GM18498 (cell line): ENCODE measurements at regions not wholly inside any gene's neighbourhood (a gene's known extent, or its start where the extent isn't known, plus 50 kb on each side); places are given as distances from the start of the nearest gene placed in this dataset.
"Not testable (repeated sequence)": the region's sequence is repeated elsewhere in the genome, so short reads cannot be mapped to it uniquely, and the experiment has no call there.

ENCODE experiments used
- ATAC-seq: cut with Tn5 transposase; IDR thresholded peaks from one replicate; pipeline ENCODE4 v1.9.1; 2021; ENCODE audit warnings: mild to moderate bottlenecking, moderate library complexity; ENCODE audit not compliant: unreplicated experiment

DNA sequence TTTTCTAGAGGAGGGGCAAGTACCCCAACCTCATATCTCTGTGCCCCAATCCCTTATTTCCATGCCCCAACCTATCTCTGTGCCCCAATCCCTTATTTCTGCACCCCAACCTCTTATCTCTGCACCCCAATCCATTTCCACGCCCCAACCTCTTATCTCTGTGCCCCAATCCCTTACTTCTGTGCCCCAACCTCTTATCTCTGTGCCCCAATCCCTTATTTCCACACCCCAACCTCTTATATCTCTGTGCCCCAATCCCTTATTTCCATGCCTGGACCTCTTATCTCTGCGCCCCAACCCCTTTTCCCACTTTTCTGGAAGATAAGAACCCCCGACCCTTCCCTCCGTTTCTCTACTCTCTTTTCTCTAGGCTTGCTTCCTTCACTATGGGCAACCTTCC lies 199.0 kb downstream of the JRKL start:
- ATAC-seq = not testable (repeated sequence)

DNA sequence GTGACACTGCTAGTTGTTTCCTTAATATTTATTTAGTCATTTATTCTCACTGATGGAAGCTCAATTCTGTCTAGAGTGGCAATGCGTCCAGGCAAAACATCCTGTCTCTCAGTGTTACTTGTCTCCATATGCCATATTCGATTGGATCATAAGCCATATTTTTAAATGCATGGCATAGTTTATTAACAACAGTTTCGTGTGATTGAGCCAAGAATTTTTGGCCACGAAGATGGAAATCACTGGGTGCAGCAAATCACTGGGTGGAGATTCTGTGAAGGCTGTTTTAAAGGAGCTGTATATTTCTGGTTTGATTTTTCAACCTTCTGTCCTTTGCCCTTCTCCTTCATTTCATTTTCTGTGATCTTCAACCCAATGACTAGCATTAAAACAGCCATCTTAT lies 205.2 kb downstream of the JRKL start:
- ATAC-seq = no peak

DNA sequence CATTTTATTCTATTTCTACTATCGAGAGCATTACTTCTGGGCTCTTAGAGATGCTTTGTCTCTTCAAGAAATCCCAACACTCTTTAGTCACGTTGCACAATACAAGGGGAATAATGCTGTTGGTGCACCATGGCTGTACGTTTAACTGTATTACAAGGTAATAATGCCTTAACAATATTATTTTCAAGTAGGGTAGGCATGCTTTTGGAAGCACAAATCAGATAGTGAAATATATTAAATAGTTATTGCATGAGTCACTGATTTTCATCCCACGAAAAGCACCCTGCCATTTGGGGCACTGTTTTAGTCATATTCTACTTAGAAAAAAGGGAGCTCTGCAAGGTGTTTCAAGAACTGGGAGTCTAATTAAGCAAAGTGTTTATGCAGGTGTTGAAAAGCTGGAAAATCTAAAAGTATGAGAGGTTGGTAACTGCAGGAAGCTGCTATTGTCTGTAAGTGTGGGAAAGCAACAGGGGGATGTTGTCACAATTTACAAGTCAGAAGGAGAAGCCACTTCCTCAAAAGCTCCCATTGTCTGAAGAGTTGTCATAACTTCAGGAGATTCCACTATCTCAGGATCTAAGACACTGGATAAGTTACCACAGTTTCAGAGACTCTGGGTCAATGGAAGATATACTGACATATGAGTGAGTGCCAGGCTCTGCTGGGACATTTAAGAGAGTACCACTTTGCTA lies 218.2 kb downstream of the JRKL start:
- no peak for ATAC-seq

DNA sequence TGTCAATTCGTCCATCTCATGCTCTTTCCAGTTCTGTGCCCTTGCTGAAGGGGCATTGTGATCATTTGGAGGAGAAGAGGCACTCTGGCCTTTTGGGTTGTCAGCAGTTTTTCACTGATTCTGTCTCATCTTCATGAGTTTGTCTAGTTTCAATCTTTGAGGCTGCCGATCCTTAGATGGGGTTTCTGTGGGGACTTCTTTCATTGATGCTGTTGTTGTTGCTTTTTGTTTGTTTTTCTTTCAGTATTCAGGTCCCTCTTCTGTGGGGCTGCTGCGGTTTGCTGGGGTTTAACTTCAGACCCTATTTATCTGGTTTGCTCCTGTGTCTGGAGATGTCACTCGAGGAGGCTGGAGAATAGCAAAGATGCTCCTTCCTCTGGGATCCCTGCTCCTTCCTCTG lies 224.3 kb downstream of the JRKL start:
- no peak for ATAC-seq

DNA sequence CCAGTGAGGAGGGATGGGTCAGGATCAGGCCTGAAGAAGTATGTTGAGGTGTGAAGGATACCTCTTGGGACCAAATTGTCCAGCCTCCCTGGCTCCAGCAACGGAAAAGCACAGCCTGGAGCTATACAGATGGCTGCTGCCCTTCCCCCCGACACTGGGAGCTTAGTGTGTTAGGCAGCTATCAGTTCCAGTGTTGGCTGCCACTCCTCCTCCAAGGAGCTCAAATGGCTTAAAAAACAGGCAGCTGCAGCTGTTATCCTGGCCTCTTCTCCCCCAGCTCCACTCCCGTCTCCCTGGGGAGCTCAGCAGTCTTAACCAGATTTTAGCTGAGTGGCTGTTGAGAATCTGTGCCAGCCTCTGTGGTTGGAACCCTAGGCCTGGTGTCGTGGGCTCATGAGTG lies 225.0 kb downstream of the JRKL start:
- ATAC-seq = no peak

DNA sequence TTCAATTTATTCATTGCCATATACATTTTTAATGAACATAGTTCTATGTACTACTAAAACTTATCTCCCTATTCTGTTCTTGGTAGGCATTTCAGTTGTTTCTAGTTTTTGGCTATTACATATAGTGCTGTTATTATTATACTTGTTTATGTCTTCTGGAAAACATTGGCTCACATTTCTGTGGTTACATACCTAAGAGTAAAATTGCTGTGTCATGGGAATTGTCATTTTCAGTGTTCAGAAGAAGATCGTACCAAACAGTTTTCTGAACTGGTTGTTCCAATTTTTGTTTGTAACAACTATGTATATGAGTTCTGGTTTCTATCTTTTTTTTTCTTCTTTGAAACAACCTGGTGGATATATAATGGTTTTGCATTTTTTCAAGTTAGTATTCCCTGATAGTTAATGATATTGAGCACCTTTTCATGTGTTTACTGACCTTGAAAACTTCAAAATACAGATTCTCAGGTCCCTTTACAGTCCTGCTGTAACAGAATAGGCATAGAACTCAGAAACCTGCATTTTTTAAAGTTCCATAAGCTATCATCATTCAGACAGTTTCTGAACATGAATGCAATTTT lies 230.7 kb downstream of the JRKL start:
- ATAC-seq = no peak

DNA sequence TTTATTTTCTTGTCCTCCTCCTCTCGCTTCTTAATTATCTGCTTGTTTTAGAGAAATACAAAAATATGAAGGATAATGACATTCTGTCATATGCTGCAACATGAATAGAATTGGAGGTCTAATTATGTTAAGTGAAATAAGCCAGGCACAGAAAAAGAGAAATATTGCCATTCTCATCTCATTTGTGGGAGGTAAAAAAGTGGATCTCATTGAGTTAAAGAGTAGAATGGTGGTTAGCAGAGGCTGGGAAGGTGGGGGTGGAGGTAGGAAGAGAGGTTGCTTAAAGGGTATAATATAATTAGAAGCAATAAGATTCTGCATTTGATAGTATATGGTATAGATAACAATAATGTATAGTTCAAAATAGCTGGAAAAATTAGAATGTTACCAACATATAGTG lies 231.3 kb downstream of the JRKL start:
- ATAC-seq = no peak

DNA sequence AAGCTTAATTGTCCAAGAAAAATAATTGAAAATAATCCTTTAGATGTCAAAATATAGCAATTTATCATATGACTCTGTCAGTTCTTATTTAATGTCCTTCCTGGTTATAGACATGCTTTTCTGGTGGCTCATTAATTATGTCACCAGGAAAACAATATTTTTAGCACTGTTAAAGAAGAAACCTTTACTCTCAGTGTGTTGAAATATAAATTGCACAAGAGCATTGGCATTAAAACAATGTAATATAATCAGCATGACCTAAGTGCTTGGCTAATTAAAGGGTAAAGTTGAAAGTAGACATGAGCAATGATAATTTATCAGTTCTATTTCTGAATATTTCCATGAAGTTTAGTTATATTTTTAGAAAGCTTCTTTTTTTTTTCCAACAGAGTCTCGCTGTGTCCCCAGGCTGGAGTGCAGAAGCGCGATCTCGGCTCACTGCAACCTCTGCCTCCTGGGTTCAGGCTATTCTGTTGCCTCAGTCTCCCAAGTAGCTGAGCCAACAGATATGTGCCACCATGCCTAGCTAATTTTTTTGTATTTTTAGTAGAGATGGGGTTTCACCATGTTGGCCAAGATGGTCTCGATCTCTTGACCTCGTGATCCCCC lies 232.3 kb downstream of the JRKL start:
- no peak for ATAC-seq

DNA sequence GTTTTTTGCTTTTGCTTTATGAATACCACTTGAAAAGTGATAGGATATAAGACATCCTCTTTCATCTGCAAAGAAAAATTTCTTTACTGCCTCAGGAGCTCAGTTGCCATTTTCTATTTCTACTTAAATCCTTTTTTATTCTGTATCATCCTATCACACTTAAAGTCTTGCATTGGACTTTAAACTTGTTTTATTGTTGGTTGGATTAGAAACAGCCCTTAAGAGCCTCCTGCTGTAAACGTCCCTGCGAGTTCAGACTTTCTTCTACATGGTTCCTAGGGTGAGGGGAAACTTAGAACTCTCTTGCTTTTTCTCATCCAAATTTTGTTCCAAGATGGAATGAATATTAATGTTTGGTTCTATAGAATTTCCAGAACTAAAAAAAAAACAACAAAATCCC lies 234.3 kb downstream of the JRKL start:
- ATAC-seq = no peak

DNA sequence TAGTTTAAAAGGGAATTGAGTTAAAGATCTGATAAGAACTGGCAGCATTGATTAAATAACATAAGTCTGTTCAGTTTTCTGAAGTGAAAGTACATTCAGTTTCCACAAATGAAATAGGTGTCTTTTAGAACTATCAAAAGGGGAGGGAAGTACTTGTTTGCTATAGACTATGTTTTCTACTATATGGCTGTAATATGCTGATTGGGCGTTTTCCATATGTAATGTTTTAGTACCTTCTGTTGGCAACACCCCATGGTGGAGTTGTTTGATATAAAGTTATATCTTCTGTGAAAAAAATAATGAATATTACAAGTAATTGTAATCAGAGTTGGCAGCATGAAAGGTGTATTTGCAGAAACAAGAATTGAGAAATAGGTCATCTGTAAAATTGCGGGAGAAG lies 237.6 kb downstream of the JRKL start:
- no peak for ATAC-seq

DNA sequence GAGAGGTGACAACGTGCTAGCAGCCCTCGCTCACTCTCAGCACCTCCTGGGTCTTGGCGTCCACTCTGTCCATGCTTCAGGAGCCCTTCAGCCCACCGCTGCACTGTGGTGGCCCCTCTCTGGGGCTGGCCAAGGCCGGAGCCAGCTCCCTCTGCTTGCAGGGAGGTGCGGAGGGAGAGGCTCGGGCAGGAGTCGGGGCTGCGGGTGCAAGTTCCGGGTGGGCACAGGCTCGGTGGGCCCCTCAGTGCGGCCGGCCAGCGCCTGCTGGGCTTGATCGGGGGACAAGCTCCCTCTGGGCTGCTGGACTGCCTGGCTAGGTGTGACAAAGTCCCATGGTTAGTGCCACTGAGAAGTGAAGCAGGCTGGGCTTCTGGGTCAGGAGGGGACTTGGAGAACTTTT lies 245.8 kb downstream of the JRKL start:
- ATAC-seq = no peak

DNA sequence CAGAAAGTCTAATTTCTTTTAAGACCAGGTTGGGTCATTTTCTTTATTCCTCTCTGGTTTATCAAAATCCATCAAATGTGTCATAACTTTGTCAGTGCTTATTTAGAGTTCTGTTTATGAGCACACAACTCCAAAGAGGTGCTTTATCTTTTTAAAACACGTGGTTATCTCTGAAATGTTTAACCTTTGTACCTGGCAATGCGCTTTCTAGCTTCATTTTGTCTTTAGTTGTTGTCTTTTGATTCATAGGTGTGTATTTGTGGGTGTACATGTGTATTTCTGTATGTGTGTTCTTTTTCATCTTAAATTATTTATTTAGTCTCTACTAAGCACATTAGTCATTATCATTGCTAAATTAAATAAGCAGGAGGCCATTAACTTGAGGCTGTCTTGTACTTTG lies 251.4 kb downstream of the JRKL start:
- ATAC-seq = no peak

DNA sequence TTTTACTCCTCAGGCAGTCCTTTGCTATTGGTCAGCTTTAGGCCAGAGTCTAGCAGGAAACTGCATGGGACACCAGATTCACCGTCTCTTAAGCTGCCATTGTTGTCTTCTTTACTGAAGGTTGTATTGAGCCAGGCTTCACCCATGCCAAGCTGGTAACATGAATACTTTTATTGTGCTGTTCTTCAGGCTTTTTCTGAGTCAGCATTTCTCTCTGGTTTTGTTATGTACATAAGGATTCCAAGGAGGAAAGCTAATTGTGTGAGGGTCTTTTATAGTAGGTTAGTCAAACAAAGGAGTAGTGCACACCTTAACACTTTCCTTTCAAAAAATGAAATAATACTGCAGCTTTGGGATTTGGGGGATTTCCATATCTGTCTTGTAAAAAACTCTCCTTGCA lies 252.8 kb downstream of the JRKL start:
- ATAC-seq = no peak

DNA sequence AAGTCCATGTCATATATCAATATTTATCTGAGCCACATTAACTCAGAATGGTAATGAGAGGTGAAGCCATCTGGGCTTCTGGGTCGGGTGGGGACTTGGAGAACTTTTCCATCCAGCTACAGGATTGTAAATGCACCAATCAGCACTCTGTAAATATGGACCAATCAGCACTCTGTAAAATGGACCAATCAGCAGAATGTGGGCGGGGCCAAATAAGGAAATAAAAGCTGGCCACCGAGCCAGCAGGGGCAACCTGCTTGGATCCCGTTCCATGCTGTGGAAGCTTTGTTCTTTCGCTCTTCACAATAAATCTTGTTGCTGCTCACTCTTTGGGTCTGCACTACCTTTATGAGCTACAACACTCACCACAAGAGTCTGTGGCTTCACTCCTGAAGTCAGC lies 253.4 kb downstream of the JRKL start:
- ATAC-seq = no peak

DNA sequence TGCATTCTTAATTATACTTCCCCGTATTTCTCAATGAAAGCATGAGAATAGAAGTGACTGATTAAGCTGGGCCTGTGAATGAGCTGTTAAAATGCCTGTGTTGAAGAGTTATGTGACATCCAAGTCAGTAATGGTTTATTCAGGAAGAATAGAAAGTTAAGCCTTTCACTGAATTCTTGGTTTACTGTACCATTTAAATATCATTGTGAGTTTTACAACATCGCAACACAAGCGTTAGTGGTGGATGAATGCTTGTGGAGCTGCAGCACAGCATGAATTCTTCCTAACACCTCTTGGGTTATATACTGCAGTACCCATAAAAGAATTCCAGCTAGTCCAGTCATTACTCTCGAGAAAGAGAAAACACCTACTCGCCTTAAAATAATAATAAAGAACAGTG lies 257.8 kb downstream of the JRKL start:
- ATAC-seq = no peak

DNA sequence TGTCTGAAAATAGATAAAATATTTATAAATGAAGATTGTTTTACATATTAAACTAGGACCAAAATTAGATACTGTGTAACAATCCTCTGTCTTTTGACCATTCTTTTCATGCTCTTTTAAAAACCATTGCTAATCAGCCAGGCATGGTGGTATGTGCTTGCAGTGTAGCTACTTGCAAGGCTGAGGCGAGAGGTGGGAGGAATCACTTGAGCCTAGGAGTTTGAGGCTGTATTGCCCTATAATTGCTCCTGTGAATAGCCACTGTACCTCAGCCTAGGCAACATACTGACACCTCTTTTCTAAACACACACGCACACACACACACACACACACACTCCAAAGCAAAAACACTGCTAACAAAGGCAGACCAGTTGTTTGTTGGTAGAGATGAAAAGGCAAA lies 259.2 kb downstream of the JRKL start:
- no peak for ATAC-seq

DNA sequence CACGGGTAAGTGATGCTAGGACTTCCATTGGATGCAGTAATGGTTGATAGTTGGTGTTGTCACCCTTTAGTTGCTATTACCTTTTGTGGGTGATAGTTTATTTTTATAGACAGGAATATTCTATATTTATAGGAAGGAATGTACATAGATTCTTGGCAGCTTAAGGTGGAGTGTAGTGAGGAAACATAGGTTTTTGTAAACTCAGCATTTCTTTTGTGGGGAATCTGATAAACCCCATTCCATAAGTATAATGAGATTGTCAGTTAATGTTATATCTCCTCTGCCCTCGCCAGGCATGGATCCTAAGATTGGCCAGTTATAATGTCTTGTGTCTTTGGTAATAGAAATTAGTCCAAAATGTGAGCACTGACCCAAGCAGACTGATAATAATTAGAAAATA lies 262.7 kb downstream of the JRKL start:
- no peak for ATAC-seq

DNA sequence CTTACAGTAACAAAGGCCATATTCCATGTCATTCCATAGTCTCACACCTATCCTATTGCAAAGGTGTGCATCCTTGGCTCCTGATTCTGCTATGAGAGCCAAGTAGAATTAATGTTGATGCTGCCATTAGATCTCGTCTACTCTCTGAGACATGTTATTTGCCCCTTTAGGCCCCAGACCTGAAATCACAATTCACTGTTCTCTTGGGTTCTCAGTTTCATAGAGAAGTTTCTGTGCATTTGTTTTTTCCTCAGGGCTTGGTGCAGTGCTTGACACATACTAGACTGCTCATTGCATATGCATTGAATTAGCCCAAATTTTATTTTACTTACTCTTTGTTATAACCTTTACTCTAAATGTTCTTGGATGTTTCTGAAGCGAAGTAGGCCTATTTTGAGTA lies 265.7 kb downstream of the JRKL start:
- no peak for ATAC-seq

DNA sequence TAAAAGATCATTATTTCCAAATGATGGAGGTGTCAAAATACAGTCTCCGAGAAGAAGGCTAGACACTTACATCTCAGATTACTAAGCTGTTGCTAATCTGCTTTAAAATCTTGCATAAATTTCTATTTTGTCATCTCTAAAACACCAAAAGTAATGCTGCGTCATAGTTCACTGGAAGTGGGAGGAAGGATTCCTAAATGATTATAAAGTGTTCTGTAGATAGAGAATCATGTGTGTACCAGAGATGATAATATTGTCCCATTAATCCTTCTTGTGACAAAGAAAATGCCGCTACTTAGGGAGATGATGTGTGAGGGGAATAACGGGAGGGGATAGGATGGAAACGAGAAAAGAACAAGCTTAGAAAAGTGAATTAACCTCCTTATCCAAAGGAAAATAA lies 268.6 kb downstream of the JRKL start:
- ATAC-seq = no peak

DNA sequence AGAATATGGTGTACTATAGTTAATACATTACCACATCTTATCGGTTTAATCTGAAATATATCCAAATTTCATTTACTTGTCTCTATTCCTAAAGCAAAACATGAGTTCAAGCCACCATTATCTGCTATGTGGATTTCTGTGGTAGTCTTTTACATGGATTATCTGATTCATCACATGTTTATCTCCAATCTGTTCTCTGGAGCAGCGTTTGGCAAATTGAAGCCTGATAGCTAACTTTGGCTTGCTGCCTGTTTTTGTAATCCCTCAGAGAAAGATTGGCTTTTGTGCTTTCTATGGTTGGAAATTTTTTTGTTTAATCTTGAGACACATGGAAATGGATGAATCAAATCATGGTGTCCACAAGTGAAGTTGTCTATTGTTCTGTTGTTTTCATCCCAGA lies 274.3 kb downstream of the JRKL start:
- ATAC-seq = no peak

DNA sequence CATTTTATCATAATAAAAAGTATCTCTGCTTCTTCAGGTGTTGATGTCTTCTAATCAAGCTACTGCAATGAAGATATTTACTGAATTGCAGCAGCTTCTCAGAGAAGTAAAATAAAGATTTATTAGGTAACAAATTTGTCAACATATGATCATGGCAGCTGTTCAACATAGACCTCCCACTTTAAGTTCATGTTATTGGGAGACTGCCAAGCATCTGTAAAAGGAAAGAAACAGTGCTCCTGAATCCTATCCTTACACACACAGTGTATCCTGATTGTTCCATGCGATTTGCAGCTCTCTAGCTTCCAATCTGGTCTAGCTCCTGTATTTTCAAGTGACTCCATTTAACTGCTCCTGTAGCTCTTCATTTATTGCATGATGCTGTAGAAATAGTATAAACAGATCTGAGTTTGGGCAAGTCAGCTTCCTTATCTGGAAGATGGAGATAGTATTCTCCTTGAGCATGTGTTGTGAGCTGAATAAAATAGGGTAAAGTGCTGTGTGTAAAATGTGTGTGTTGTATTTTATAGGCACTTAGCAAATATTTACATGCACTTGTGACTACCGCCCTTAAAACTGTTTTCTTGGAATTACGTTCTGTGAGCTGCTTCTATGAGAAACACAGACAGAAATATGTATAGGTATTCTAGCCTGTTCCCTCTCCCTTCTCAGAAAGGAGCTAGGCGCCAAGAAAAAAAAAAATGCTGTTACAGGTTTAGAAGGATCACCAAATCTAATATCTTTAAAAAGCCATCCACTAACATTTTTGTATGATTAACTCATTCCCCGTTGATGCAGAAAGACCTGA lies 290.6 kb downstream of the JRKL start:
- ATAC-seq = no peak
